GM10266 (cell line): ENCODE measurements at regions not wholly inside any gene's neighbourhood (a gene's known extent, or its start where the extent isn't known, plus 50 kb on each side); places are given as distances from the start of the nearest gene placed in this dataset.

Experiments used
- DNase-seq: peaks from one replicate; pipeline ENCODE4 v3.0.0; 2012; ENCODE audit errors: extremely low spot score
- CTCF ChIP-seq: IDR thresholded peaks from 2 replicates; pipeline ENCODE4 v1.5.1; 2012; ENCODE audit warnings: mild to moderate bottlenecking, low read depth; ENCODE audit not compliant: control insufficient read depth, insufficient read depth; ENCODE audit errors: missing control alignments

GRCh38 chr15:93954985-93955571 is 276.3 kb upstream of the MCTP2 start:
- no peak for TF ChIP-seq CTCF
- DNase-seq: no peak

- DNase-seq: no peak
- TF ChIP-seq CTCF: no peak
Measured at GRCh38 chr15:93948726-93949125, 282.6 kb upstream of the MCTP2 start.

- TF ChIP-seq CTCF: no peak
- no peak for DNase-seq
Measured at GRCh38 chr15:93943586-93943985, 287.8 kb upstream of the MCTP2 start.

- DNase-seq: no peak
- no peak for TF ChIP-seq CTCF
Measured at GRCh38 chr15:93942269-93942694, 289.1 kb upstream of the MCTP2 start.

GRCh38 chr15:93941697-93942096 is 289.7 kb upstream of the MCTP2 start:
- no peak for TF ChIP-seq CTCF
- DNase-seq: no peak

- TF ChIP-seq CTCF: no peak
- DNase-seq: no peak
Measured at GRCh38 chr15:93940226-93940625, 291.1 kb upstream of the MCTP2 start.

GRCh38 chr15:93932164-93932776 is 299.1 kb upstream of the MCTP2 start:
- no peak for TF ChIP-seq CTCF

More at GRCh38 chr15:93932164-93932776, 299.1 kb upstream of the MCTP2 start:
- no peak for DNase-seq
